ENCODE measurements at regions not wholly inside any gene's neighbourhood (a gene's known extent, or its start where the extent isn't known, plus 50 kb on each side); places are given as distances from the start of the nearest gene placed in this dataset.

DNA sequence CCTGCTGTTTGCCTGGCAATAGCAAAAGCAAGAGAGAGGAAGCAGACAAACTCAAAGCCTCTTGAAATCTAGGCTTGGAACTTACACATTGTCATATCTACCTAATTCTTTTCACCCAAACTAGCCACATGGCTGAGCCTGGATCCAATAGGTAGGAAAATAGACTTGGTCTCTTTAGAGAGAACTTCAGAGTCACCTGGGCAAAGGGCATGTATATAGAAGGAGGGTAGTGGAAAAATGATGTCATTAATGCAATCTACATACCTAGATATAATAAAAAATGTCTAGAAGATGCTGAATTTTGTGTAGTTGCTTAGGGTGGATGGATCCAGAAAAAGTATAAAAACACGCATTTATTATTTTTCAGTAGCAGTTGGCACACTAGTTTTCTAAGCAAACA, 237.0 kb upstream of the GEMIN8 start:
- POLR2A ChIA-PET (ENCODE audit: low non-redundant PET) = no interaction called here
- DNase-seq (ENCODE audit: low spot score) = no peak
- Histone ChIP-seq H3K27me3 (replicated peaks; ENCODE audit: insufficient read depth, low read depth, low read length, poor library complexity) (no peaks in the 10 kb centered on the region), H3K27ac (ENCODE audit: low read depth, low read length, poor library complexity, severe bottlenecking) (no peak overlapping the region), H3K4me1 (ENCODE audit: insufficient read depth, low read length, poor library complexity, severe bottlenecking) (no peaks in the 10 kb centered on the region), H3K36me3 (ENCODE audit: insufficient read depth, low read length, poor library complexity, severe bottlenecking) (no peaks in the 10 kb centered on the region), H3K4me3 (ENCODE audit: low read depth, low read length, poor library complexity, severe bottlenecking) (no peak overlapping the region), H3K9me3 (ENCODE audit: low read depth, low read length, poor library complexity, severe bottlenecking) (no peaks in the 10 kb centered on the region)
- CTCF ChIA-PET = no interaction called here
- no TSS peak for BruUV-seq (replicated peaks)
- no peak for TF ChIP-seq EZH2 (IDR thresholded peaks at IDR 0.05; ENCODE audit: borderline replicate concordance, low read depth, low read length, poor library complexity, severe bottlenecking)
- no peak for TF ChIP-seq CTCF (conservative IDR thresholded peaks at IDR 0.05; ENCODE audit: low read depth, low read length)
- intact Hi-C loops (cut with micrococcal nuclease; ENCODE audit: unreplicated experiment) = no loop called here

DNA sequence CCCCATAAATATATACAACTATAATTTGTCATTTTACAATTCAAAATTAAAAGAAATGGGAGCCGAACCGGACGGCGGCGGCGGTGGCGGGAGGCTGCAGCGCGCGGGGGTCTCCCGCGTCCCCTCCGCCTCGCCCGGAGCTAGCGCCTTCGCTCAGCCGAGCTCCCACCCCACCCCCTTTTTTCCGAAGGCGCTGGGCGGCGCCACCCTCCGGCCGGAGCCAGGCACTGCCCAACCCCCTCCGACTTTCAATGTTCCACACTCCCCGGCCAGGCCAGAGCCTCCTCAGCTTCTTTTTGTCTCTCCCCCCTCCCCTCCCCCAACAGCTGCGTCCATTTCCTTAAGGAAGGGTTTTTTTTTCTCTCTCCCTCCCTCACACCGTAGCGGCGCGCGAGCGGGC, 214.1 kb upstream of the GEMIN8 start:
- H3K27me3 ChIP-seq (replicated peaks; ENCODE audit: insufficient read depth, low read depth, low read length, poor library complexity) = no peaks in the 10 kb centered on the region
- no peak for TF ChIP-seq CTCF (conservative IDR thresholded peaks at IDR 0.05; ENCODE audit: low read depth, low read length)
- TF ChIP-seq EZH2 (IDR thresholded peaks at IDR 0.05; ENCODE audit: borderline replicate concordance, low read depth, low read length, poor library complexity, severe bottlenecking) = no peak
- ChIA-PET POLR2A (ENCODE audit: low non-redundant PET) (interaction anchor here (0.7 kb wide), 1 partner anchor 1059 kb away, joined by 4 read pairs; no protein-coding TSS in a partner anchor), CTCF (no interaction called here)
- no peak overlapping the region for H3K27ac ChIP-seq (ENCODE audit: low read depth, low read length, poor library complexity, severe bottlenecking)
- BruUV-seq (replicated peaks) = no TSS peak
- no peaks in the 10 kb centered on the region for H3K4me1 ChIP-seq (ENCODE audit: insufficient read depth, low read length, poor library complexity, severe bottlenecking)
- no peaks in the 10 kb centered on the region for H3K36me3 ChIP-seq (ENCODE audit: insufficient read depth, low read length, poor library complexity, severe bottlenecking)
- H3K4me3 ChIP-seq (ENCODE audit: low read depth, low read length, poor library complexity, severe bottlenecking) = no peak overlapping the region
- H3K9me3 ChIP-seq (ENCODE audit: low read depth, low read length, poor library complexity, severe bottlenecking) = no peaks in the 10 kb centered on the region
- intact Hi-C loops (cut with micrococcal nuclease; ENCODE audit: unreplicated experiment) = no loop called here
- DNase-seq (ENCODE audit: low spot score) = no peak

DNA sequence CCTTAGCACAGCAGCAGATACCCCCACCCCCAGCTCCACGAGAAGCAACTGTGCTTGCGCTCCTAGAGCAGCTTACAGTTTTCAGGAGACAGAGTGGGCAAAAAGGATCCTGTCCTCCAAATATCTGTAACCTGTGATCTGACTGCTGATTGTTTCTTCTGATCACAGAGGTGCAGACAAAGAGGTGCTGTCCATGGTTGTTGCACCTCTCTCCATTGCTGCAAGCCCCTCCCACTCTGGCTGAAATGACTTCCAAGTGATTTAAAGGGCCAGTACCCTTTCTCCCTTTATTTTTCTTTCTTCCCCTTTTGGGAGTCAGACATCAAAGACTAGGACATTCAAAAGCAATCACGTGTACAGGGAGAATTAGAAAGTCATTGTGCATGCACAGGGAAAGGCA, 205.3 kb upstream of the GEMIN8 start:
- CTCF ChIA-PET = no interaction called here
- intact Hi-C loops (cut with micrococcal nuclease; ENCODE audit: unreplicated experiment) = no loop called here

More for the DNA sequence above, 205.3 kb upstream of the GEMIN8 start:
- POLR2A ChIA-PET (ENCODE audit: low non-redundant PET) = no interaction called here
- H3K27ac ChIP-seq (ENCODE audit: low read depth, low read length, poor library complexity, severe bottlenecking) = no peak overlapping the region
- TF ChIP-seq CTCF (conservative IDR thresholded peaks at IDR 0.05; ENCODE audit: low read depth, low read length) = no peak
- TF ChIP-seq EZH2 (IDR thresholded peaks at IDR 0.05; ENCODE audit: borderline replicate concordance, low read depth, low read length, poor library complexity, severe bottlenecking) = no peak
- no peaks in the 10 kb centered on the region for H3K9me3 ChIP-seq (ENCODE audit: low read depth, low read length, poor library complexity, severe bottlenecking)
- H3K27me3 ChIP-seq (replicated peaks; ENCODE audit: insufficient read depth, low read depth, low read length, poor library complexity) = no peaks in the 10 kb centered on the region
- no peak for DNase-seq (ENCODE audit: low spot score)
- no TSS peak for BruUV-seq (replicated peaks)
- H3K4me3 ChIP-seq (ENCODE audit: low read depth, low read length, poor library complexity, severe bottlenecking) = no peak overlapping the region
- no peaks in the 10 kb centered on the region for H3K4me1 ChIP-seq (ENCODE audit: insufficient read depth, low read length, poor library complexity, severe bottlenecking)
- H3K36me3 ChIP-seq (ENCODE audit: insufficient read depth, low read length, poor library complexity, severe bottlenecking) = no peaks in the 10 kb centered on the region

Measured in A673 (cell line).